Keratinocyte (primary cell): ENCODE measurements at regions not wholly inside any gene's neighbourhood (a gene's known extent, or its start where the extent isn't known, plus 50 kb on each side); places are given as distances from the start of the nearest gene placed in this dataset.

Experiments
- CTCF ChIP-seq, 3 experiments: IDR thresholded peaks in 1 of 3; conservative IDR thresholded peaks in 1 of 3; optimal IDR thresholded peaks in 1 of 3; 2 replicates in 2 of 3; 3 replicates in 1 of 3; pipeline versions ENCODE3 to v1.5.1; 2011; ENCODE audit warnings: low read length in 3 of 3, mild to moderate bottlenecking in 3 of 3, moderate library complexity in 2 of 3, control low read depth in 1 of 3, inconsistent platforms in 1 of 3; ENCODE audit not compliant: insufficient read depth in 2 of 3; ENCODE audit errors: extremely low read depth in 1 of 3
- EZH2 ChIP-seq: IDR thresholded peaks from one replicate; pipeline ENCODE4 v1.6.1; 2012; ENCODE audit warnings: inconsistent platforms, mild to moderate bottlenecking, low read length, moderate library complexity

- no peak for TF ChIP-seq CTCF (optimal IDR thresholded peaks at IDR 0.05 in 1 of 3, IDR thresholded peaks at IDR 0.05 in 1 of 3, conservative IDR thresholded peaks at IDR 0.05 in 1 of 3; ENCODE audit: extremely low read depth in 1 of 3, insufficient read depth in 2 of 3, low read length in 3 of 3)
- TF ChIP-seq EZH2 = no peak
These were observed 1414.7 kb downstream of the PLA2G4A start for GRCh38 chr1:188243456-188243855.
